Sigmoid colon (tissue), 6 donors: ENCODE measurements at regions not wholly inside any gene's neighbourhood (a gene's known extent, or its start where the extent isn't known, plus 50 kb on each side); places are given as distances from the start of the nearest gene placed in this dataset.

Source experiments
- DNase-seq: peaks from one replicate; pipeline ENCODE4 v3.0.0-alpha.2; 2019
- H3K27ac ChIP-seq, 4 donors: fragments of 200-600 bp; sonication (generic); one replicate each; pipeline ENCODE4 v1.5.1; 2016 to 2019; ENCODE audit warnings: mild to moderate bottlenecking in 1 of 4
- H3K27me3 ChIP-seq, 3 donors: fragments of 200-600 bp; sonication (generic); one replicate each; pipeline ENCODE4 v1.5.1; 2019; ENCODE audit warnings: mild to moderate bottlenecking in 1 of 3
- H3K36me3 ChIP-seq, 4 donors: fragments of 200-600 bp; sonication (generic); one replicate each; pipeline ENCODE4 v1.5.1; 2016 to 2019
- H3K4me1 ChIP-seq, 4 donors: fragments of 200-600 bp; sonication (generic); one replicate each; pipeline ENCODE4 v1.5.1; 2017 to 2019
- H3K4me3 ChIP-seq, 4 donors: fragments of 200-600 bp; sonication (generic); one replicate each; pipeline ENCODE4 v1.5.1; 2017 to 2019; ENCODE audit warnings: mild to moderate bottlenecking in 2 of 4, moderate library complexity in 1 of 4
- H3K9me3 ChIP-seq, 4 donors: fragments of 200-600 bp in 3 of 4; sonication (generic) in 3 of 4; one replicate each; pipeline versions ENCODE4 v1.5.1 to v1.6.1; 2013 to 2019
- EP300 ChIP-seq, 4 donors: sonication (generic); formaldehyde crosslinking; IDR thresholded peaks; one replicate each; pipeline ENCODE4 v1.6.1; 2017; ENCODE audit warnings: antibody characterized with exemption in 4 of 4
- POLR2A ChIP-seq, 2 donors: fragments of 450-650 bp; IDR thresholded peaks; one replicate each; pipeline ENCODE4 v1.6.1; 2016; ENCODE audit warnings: antibody characterized with exemption in 2 of 2, mild to moderate bottlenecking in 2 of 2, moderate library complexity in 2 of 2
- POLR2AphosphoS5 ChIP-seq, 4 donors: sonication (generic); formaldehyde crosslinking; IDR thresholded peaks; one replicate each; pipeline ENCODE4 v1.6.1; 2017; ENCODE audit warnings: antibody characterized with exemption in 4 of 4
- WGBS, 2 donors: extraction: QIAGEN DNeasy Blood & Tissue Kit; methylation state at CpG; one replicate each; pipeline ENCODE4 v1.1.7; 2013; 5-methylcytosine and 5-hydroxymethylcytosine counted together
- intact Hi-C: fragments of 100-400 bp; cut with DNase I; formaldehyde crosslinking; loops from one replicate; pipeline ENCODE4 v1.15.1; 2023
- TF ChIP-seq, protein P1 (sequence below), 4 experiments: fragments of 450-650 bp in 3 of 4; fragments of 200-600 bp in 1 of 4; IDR thresholded peaks; one replicate each; pipeline ENCODE4 v1.5.1; 2016 to 2019; ENCODE audit warnings: antibody characterized with exemption in 4 of 4, mild to moderate bottlenecking in 3 of 4, moderate library complexity in 2 of 4
- donor health status: healthy with polysubstance abuse.
- donor health status: healthy.

DNA sequence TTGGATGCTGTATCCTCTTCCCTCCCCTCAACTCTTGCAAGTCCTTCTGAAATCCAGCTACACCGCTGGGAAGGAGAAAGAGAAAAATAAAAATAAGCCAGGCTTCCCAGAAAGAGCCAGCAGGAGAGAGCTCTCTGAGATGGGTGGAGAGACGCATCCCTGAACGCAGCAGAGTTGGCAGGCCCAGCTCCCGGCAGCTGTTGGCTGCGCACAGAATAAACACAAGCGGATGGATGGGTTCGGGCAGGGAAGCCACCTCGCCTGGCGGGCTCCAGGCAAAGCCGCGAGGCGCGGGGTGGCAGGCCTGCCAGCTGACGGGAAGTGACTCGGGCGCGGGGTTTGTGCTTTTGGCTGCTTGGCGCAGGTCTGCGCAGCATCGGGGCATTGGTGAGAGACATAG, 537.7 kb downstream of the MIAT start:
- Histone ChIP-seq H3K27me3 (no peaks in the 10 kb centered on the region), H3K4me3 (no peak overlapping the region), H3K4me1 (peaks cover 0 to 12% (median 9%) of the 10 kb centered on the region in 4 donors), H3K9me3 (no peaks in the 10 kb centered on the region), H3K36me3 (no peaks in the 10 kb centered on the region), H3K27ac (peak overlapping the region; percentile 40 to 67 (median 64))
- 67 to 74% methylated on average over 20 of the region's 20 CpGs for WGBS, 2 donors
- intact Hi-C loops = loop anchor here (10.0 kb wide), 1 partner anchor 610 kb away; the partner anchor contains the start of gene MN1
- peak in 3 of 4 donors; percentile 33 to 46 (median 41) for TF ChIP-seq POLR2AphosphoS5 (IDR thresholded peaks at IDR 0.05)
- TF ChIP-seq, protein P1, sequence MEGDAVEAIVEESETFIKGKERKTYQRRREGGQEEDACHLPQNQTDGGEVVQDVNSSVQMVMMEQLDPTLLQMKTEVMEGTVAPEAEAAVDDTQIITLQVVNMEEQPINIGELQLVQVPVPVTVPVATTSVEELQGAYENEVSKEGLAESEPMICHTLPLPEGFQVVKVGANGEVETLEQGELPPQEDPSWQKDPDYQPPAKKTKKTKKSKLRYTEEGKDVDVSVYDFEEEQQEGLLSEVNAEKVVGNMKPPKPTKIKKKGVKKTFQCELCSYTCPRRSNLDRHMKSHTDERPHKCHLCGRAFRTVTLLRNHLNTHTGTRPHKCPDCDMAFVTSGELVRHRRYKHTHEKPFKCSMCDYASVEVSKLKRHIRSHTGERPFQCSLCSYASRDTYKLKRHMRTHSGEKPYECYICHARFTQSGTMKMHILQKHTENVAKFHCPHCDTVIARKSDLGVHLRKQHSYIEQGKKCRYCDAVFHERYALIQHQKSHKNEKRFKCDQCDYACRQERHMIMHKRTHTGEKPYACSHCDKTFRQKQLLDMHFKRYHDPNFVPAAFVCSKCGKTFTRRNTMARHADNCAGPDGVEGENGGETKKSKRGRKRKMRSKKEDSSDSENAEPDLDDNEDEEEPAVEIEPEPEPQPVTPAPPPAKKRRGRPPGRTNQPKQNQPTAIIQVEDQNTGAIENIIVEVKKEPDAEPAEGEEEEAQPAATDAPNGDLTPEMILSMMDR (IDR thresholded peaks at IDR 0.05) = no peak
- DNase-seq = peak; percentile 88

DNA sequence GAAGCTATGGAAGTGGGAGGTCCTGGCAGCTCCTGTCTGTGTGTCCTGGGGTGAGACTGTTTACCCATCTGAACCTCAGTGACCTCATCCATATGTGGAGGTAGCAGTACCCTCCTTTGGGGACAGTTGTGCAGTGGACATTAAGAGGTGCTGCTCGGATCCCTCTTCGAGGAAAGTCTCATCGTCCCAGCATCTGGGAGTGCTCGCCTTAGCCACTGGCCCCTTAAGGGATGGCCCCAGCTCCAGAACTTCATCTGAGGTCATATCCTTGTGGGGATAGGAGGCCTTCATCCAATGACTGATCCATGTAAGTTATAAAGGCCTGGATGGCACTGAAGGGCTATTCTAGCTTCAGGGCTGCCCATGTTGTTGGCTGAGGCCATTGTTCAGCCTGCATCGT, 538.1 kb downstream of the MIAT start:
- Histone ChIP-seq H3K9me3 (no peaks in the 10 kb centered on the region), H3K27ac (peak overlapping the region; percentile 40 to 67 (median 64)), H3K27me3 (no peaks in the 10 kb centered on the region), H3K4me1 (peaks cover 0 to 12% (median 9%) of the 10 kb centered on the region in 4 donors), H3K4me3 (no peak overlapping the region), H3K36me3 (no peaks in the 10 kb centered on the region)
- TF ChIP-seq POLR2AphosphoS5 (IDR thresholded peaks at IDR 0.05) (no peak), EP300 (IDR thresholded peaks at IDR 0.05) (no peak), POLR2A (IDR thresholded peaks at IDR 0.05) (no peak)
- TF ChIP-seq, protein P1 (IDR thresholded peaks at IDR 0.05) = no peak
- intact Hi-C loops = loop anchor here (10.0 kb wide), 1 partner anchor 609 kb away; the partner anchor contains the start of gene MN1
- DNase-seq = no peak
- 78 to 84% methylated on average over 5 of the region's 5 CpGs for WGBS, 2 donors

DNA sequence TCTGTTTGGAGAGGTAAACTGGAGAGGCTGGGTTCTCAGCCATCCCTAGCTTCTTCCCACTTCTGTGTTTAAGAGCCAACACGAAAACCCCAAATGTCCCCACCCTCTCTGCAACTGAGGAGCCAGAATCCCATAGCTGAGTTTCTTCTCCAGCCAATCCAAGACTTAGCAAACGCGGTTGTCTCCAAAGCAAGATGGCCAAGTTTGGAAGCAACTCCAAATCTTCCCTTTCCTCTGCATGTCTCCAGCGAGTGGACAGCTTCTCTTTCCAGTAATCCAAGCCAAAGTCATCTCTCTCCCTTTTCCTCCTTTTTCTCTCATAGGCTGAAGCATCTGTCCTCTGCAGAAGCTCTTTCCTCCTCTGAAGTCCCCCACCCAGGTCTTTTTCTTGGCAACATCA, 539.2 kb downstream of the MIAT start:
- intact Hi-C loops = loop anchor here (10.0 kb wide), 1 partner anchor 608 kb away; the partner anchor contains the start of gene MN1
- 57 to 68% methylated on average over 4 of the region's 4 CpGs for WGBS, 2 donors
- DNase-seq = no peak
- H3K27me3 ChIP-seq = no peaks in the 10 kb centered on the region
- TF ChIP-seq POLR2A (IDR thresholded peaks at IDR 0.05) (no peak), POLR2AphosphoS5 (IDR thresholded peaks at IDR 0.05) (no peak), EP300 (IDR thresholded peaks at IDR 0.05) (no peak)
- peaks cover 0 to 12% (median 9%) of the 10 kb centered on the region in 4 donors for H3K4me1 ChIP-seq
- no peaks in the 10 kb centered on the region for H3K9me3 ChIP-seq
- no peak overlapping the region for H3K4me3 ChIP-seq
- no peak overlapping the region for H3K27ac ChIP-seq
- no peaks in the 10 kb centered on the region for H3K36me3 ChIP-seq

DNA sequence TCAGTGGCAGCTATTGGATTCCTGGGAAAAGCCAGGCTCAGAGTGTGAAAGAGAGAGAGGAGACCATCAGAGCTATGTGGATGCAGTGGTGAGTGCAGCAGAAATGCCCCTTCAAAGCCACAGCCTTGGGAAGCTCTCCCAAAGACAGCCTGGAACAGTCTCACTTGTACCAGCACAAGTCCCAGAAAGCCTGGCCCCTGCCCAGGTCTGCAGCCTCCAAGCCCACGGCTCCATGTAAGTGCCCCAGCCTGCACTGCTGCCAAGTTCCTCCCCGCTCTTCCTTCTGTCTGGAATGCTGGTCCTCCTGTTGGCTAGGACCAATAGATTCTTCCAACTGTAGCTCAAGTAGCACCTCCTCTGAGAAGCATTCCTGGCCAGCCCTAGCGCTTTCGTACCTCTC, 539.7 kb downstream of the MIAT start:
- WGBS, 2 donors = 87 to 88% methylated on average over 4 of the region's 4 CpGs
- no peak for DNase-seq
- Histone ChIP-seq H3K27me3 (no peaks in the 10 kb centered on the region), H3K27ac (no peak overlapping the region), H3K9me3 (no peaks in the 10 kb centered on the region), H3K4me1 (peaks cover 0 to 14% (median 9%) of the 10 kb centered on the region in 4 donors), H3K36me3 (no peaks in the 10 kb centered on the region), H3K4me3 (no peak overlapping the region)
- intact Hi-C loops = loop anchor here (10.0 kb wide), 1 partner anchor 608 kb away; the partner anchor contains the start of gene MN1
- TF ChIP-seq POLR2A (IDR thresholded peaks at IDR 0.05) (no peak), POLR2AphosphoS5 (IDR thresholded peaks at IDR 0.05) (no peak), EP300 (IDR thresholded peaks at IDR 0.05) (no peak)
- TF ChIP-seq, protein P1 (IDR thresholded peaks at IDR 0.05) = no peak

DNA sequence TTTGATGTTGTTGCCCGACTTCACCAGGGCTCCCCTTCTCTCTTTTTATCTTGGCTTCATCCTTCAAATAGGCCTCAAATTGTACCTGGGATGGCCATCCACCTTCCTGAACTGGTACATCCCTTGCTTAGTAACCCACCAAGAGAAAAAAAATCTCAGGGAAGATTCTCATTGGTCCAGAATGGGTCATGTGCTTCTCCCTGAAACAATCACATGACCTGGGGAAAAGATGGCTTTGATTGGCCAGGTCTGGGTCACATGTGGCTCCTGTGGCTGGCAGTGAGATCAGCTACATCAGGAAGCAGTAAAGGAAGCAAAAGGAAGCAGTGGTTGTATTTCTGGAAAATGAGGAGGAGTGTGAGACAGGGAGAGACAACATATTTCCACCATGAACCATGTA, 540.2 kb downstream of the MIAT start:
- no peaks in the 10 kb centered on the region for H3K9me3 ChIP-seq
- DNase-seq = no peak
- intact Hi-C loops = loop anchor here (10.0 kb wide), 1 partner anchor 607 kb away; the partner anchor contains the start of gene MN1
- no peak for TF ChIP-seq EP300 (IDR thresholded peaks at IDR 0.05)
- TF ChIP-seq POLR2AphosphoS5 (IDR thresholded peaks at IDR 0.05) = no peak
- TF ChIP-seq, protein P1 (IDR thresholded peaks at IDR 0.05) = no peak
- TF ChIP-seq POLR2A (IDR thresholded peaks at IDR 0.05) = no peak
- H3K27me3 ChIP-seq = no peaks in the 10 kb centered on the region
- H3K4me1 ChIP-seq = peaks cover 0 to 19% (median 13%) of the 10 kb centered on the region in 4 donors
- H3K4me3 ChIP-seq = no peak overlapping the region
- H3K27ac ChIP-seq = no peak overlapping the region
- H3K36me3 ChIP-seq = no peaks in the 10 kb centered on the region
- 86 to 94% methylated on average over 1 of the region's 1 CpG for WGBS, 2 donors
